ENCODE measurements at regions not wholly inside any gene's neighbourhood (a gene's known extent, or its start where the extent isn't known, plus 50 kb on each side); places are given as distances from the start of the nearest gene placed in this dataset.

- dilution Hi-C loops (cut with MboI; ENCODE audit: extremely low pct_ligation_motif_present, low sequenced_read_pairs): no loop called here
- CTCF ChIA-PET: no interaction called here
These were observed 161.4 kb upstream of the MPHOSPH6 start for GRCh38 chr16:82331397-82331796.

More at GRCh38 chr16:82331397-82331796, 161.4 kb upstream of the MPHOSPH6 start:
- Histone ChIP-seq H3K9ac (replicated peaks; ENCODE audit: extremely low read depth, insufficient read depth, low read length) (no peak overlapping the region), H3K27me3 (ENCODE audit: control insufficient read depth in 2 of 2, insufficient read depth in 2 of 2, low read length in 2 of 2) (no peaks in the 10 kb centered on the region), H2AFZ (ENCODE audit: low read depth, low read length) (no peak overlapping the region), H3K36me3 (ENCODE audit: control insufficient read depth in 2 of 2, extremely low read depth in 1 of 2, insufficient read depth in 2 of 2, low read length in 2 of 2) (no peaks in the 10 kb centered on the region), H3K27ac (ENCODE audit: insufficient read depth, low read depth, low read length) (no peak overlapping the region), H3K4me1 (ENCODE audit: control insufficient read depth, extremely low read depth, insufficient read depth, low read length) (no peaks in the 10 kb centered on the region), H4K20me1 (replicated peaks; ENCODE audit: control insufficient read depth, extremely low read depth, insufficient read depth, low read length) (no peaks in the 10 kb centered on the region), H3K9me1 (replicated peaks; ENCODE audit: control insufficient read depth, extremely low read depth, insufficient read depth, low read length) (no peaks in the 10 kb centered on the region), H3K4me2 (ENCODE audit: insufficient read depth, low read length) (no peak overlapping the region), H3K9me3 (replicated peaks; ENCODE audit: control insufficient read depth, insufficient read depth, low read length) (no peaks in the 10 kb centered on the region), H3K79me2 (ENCODE audit: control insufficient read depth, insufficient read depth, low read length) (no peaks in the 10 kb centered on the region), H3K4me3 (replicated peaks in 1 of 3; ENCODE audit: insufficient read depth in 1 of 3, low read depth in 1 of 3, low read length in 3 of 3) (no peak overlapping the region)
- BruUV-seq (replicated peaks): no TSS peak
- TF ChIP-seq, protein P1, sequence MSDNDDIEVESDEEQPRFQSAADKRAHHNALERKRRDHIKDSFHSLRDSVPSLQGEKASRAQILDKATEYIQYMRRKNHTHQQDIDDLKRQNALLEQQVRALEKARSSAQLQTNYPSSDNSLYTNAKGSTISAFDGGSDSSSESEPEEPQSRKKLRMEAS (IDR thresholded peaks at IDR 0.05; ENCODE audit: insufficient read depth, insufficient read length): no peak
- TF ChIP-seq CTCF (IDR thresholded peaks at IDR 0.05; ENCODE audit: extremely low read depth in 1 of 2, insufficient read depth in 1 of 2, low read depth in 1 of 2, low read length in 2 of 2) (no peak), EZH2 (IDR thresholded peaks at IDR 0.05; ENCODE audit: borderline replicate concordance, low read depth, low read length, severe bottlenecking) (no peak), FOS (IDR thresholded peaks at IDR 0.05; ENCODE audit: borderline replicate concordance, insufficient read depth, low read length) (no peak), POLR2A (IDR thresholded peaks at IDR 0.05; ENCODE audit: low read depth, low read length) (no peak), MYC (IDR thresholded peaks at IDR 0.05; ENCODE audit: low read depth, low read length) (no peak), JUN (IDR thresholded peaks at IDR 0.05; ENCODE audit: borderline replicate concordance, insufficient read depth, insufficient read length, low read depth) (no peak), POLR2AphosphoS5 (IDR thresholded peaks at IDR 0.05; ENCODE audit: insufficient read depth, low read depth, low read length) (no peak), GATA2 (IDR thresholded peaks at IDR 0.05; ENCODE audit: insufficient read depth, insufficient read length, low read depth, low read length) (no peak)
- FAIRE-seq (no peak), DNase-seq (ENCODE audit: low read depth, low spot score) (no peak)
- POLR2A ChIA-PET: no interaction called here
- intact Hi-C loops (cut with micrococcal nuclease): no loop called here

Measured in endothelial cell of umbilical vein (primary cell).